ENCODE measurements at regions not wholly inside any gene's neighbourhood (a gene's known extent, or its start where the extent isn't known, plus 50 kb on each side); places are given as distances from the start of the nearest gene placed in this dataset.

GRCh38 chrX:96447161-96447560, 237.5 kb upstream of the DIAPH2 start:
- TF ChIP-seq CTCF (conservative IDR thresholded peaks at IDR 0.05; ENCODE audit: low read depth, low read length) (no peak), EZH2phosphoT487 (IDR thresholded peaks at IDR 0.05; ENCODE audit: borderline replicate concordance, low read length) (no peak), EZH2 (IDR thresholded peaks at IDR 0.05; ENCODE audit: low read length, unreplicated experiment) (no peak)
